ENCODE measurements at regions not wholly inside any gene's neighbourhood (a gene's known extent, or its start where the extent isn't known, plus 50 kb on each side); places are given as distances from the start of the nearest gene placed in this dataset.

DNA sequence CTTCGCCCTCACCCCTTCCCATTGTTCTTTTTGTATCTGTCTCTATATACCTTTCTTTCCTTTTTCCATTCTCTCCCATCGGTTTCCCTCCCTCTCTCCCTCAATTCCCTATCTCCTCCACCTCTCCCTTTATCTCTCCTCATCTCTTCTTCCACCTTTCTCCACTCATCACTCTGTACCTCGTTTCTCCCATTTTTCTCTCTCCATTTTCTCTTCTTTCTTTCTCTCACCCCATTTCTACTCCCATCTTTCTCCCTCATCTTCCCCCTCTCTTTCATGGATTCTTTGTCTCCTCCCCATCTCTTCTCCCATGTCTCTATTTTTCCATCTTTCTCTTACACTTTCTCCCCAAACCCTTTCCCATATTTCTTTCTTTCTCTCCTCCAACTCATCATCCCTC, 385.9 kb upstream of the CLINT1 start:
- TF ChIP-seq, protein P1, sequence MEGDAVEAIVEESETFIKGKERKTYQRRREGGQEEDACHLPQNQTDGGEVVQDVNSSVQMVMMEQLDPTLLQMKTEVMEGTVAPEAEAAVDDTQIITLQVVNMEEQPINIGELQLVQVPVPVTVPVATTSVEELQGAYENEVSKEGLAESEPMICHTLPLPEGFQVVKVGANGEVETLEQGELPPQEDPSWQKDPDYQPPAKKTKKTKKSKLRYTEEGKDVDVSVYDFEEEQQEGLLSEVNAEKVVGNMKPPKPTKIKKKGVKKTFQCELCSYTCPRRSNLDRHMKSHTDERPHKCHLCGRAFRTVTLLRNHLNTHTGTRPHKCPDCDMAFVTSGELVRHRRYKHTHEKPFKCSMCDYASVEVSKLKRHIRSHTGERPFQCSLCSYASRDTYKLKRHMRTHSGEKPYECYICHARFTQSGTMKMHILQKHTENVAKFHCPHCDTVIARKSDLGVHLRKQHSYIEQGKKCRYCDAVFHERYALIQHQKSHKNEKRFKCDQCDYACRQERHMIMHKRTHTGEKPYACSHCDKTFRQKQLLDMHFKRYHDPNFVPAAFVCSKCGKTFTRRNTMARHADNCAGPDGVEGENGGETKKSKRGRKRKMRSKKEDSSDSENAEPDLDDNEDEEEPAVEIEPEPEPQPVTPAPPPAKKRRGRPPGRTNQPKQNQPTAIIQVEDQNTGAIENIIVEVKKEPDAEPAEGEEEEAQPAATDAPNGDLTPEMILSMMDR (IDR thresholded peaks at IDR 0.05; ENCODE audit: borderline replicate concordance, extremely low read depth, low read length, poor library complexity, severe bottlenecking), result no peak
- no peak for TF ChIP-seq EZH2 (IDR thresholded peaks at IDR 0.05; ENCODE audit: borderline replicate concordance, low read depth, low read length, severe bottlenecking)
